Nephron progenitor cell (in vitro differentiated cells): ENCODE measurements at regions not wholly inside any gene's neighbourhood (a gene's known extent, or its start where the extent isn't known, plus 50 kb on each side); places are given as distances from the start of the nearest gene placed in this dataset.

ENCODE experiments used
- DNase-seq: peaks from one replicate; pipeline ENCODE4 v3.0.0; 2021
- H3K27ac Mint-ChIP-seq: 2 replicates; pipeline ENCODE4 v1.8.0; 2021; ENCODE audit warnings: mild to moderate bottlenecking, moderate library complexity, mixed read lengths
- H3K27me3 Mint-ChIP-seq: 2 replicates; pipeline ENCODE4 v1.8.0; 2021; ENCODE audit warnings: mild to moderate bottlenecking, low read depth, mixed read lengths; ENCODE audit not compliant: poor library complexity
- H3K36me3 Mint-ChIP-seq: 2 replicates; pipeline ENCODE4 v1.8.0; 2021; ENCODE audit warnings: low read depth, mixed read lengths
- H3K4me1 Mint-ChIP-seq: 2 replicates; pipeline ENCODE4 v1.8.0; 2021; ENCODE audit warnings: mixed read lengths
- H3K4me3 Mint-ChIP-seq: 2 replicates; pipeline ENCODE4 v1.8.0; 2021; ENCODE audit warnings: mild to moderate bottlenecking, moderate library complexity, mixed read lengths
- H3K9me3 Mint-ChIP-seq: 2 replicates; pipeline ENCODE4 v1.8.0; 2021; ENCODE audit warnings: mild to moderate bottlenecking, moderate library complexity, mixed read lengths
- CTCF ChIP-seq: fragments of 200-600 bp; sonication (generic); IDR thresholded peaks from 2 replicates; pipeline ENCODE4 v1.5.0; 2021; ENCODE audit warnings: antibody characterized with exemption

- H3K27me3 Mint-ChIP-seq, result no peaks in the 10 kb centered on the region
- peaks cover 22% of the 10 kb centered on the region for H3K4me1 Mint-ChIP-seq
- no peak overlapping the region for H3K27ac Mint-ChIP-seq
- no peaks in the 10 kb centered on the region for H3K36me3 Mint-ChIP-seq
- H3K9me3 Mint-ChIP-seq, result no peaks in the 10 kb centered on the region
- no peak for DNase-seq
- TF ChIP-seq CTCF, result no peak
- no peak overlapping the region for H3K4me3 Mint-ChIP-seq
These were observed 456.4 kb downstream of the NFIB start for GRCh38 chr9:13857521-13857920.

- TF ChIP-seq CTCF, result no peak
- no peak for DNase-seq
- Mint-ChIP-seq H3K27me3 (no peaks in the 10 kb centered on the region), H3K4me1 (peaks cover under 1% of the 10 kb centered on the region), H3K36me3 (peaks cover 6% of the 10 kb centered on the region), H3K4me3 (no peak overlapping the region), H3K9me3 (peaks cover 12% of the 10 kb centered on the region), H3K27ac (no peak overlapping the region)
These were observed 466.7 kb downstream of the NFIB start for GRCh38 chr9:13847270-13847669.

- no peak overlapping the region for H3K27ac Mint-ChIP-seq
- no peaks in the 10 kb centered on the region for H3K27me3 Mint-ChIP-seq
- peaks cover 11% of the 10 kb centered on the region for H3K4me1 Mint-ChIP-seq
- H3K9me3 Mint-ChIP-seq, result peaks cover 12% of the 10 kb centered on the region
- no peak for DNase-seq
- H3K36me3 Mint-ChIP-seq, result peaks cover 6% of the 10 kb centered on the region
- no peak for TF ChIP-seq CTCF
- H3K4me3 Mint-ChIP-seq, result no peak overlapping the region
These were observed 468.5 kb downstream of the NFIB start for GRCh38 chr9:13845460-13845859.

- no peak overlapping the region for H3K27ac Mint-ChIP-seq
- H3K9me3 Mint-ChIP-seq, result peaks cover 12% of the 10 kb centered on the region
- peaks cover 6% of the 10 kb centered on the region for H3K36me3 Mint-ChIP-seq
- no peak for DNase-seq
- TF ChIP-seq CTCF, result no peak
- H3K4me3 Mint-ChIP-seq, result no peak overlapping the region
- no peaks in the 10 kb centered on the region for H3K27me3 Mint-ChIP-seq
- peaks cover 11% of the 10 kb centered on the region for H3K4me1 Mint-ChIP-seq
These were observed 472.0 kb downstream of the NFIB start for GRCh38 chr9:13841746-13842462.

GRCh38 chr9:13832446-13832845 is 481.5 kb downstream of the NFIB start:
- Mint-ChIP-seq H3K27ac (no peak overlapping the region), H3K27me3 (peaks cover 6% of the 10 kb centered on the region), H3K4me1 (peaks cover 5% of the 10 kb centered on the region), H3K36me3 (peaks cover 20% of the 10 kb centered on the region), H3K9me3 (peaks cover 32% of the 10 kb centered on the region), H3K4me3 (no peak overlapping the region)
- DNase-seq, result no peak
- TF ChIP-seq CTCF, result no peak

GRCh38 chr9:13823026-13823425 is 490.9 kb downstream of the NFIB start:
- no peak for TF ChIP-seq CTCF
- peaks cover 4% of the 10 kb centered on the region for H3K27me3 Mint-ChIP-seq
- H3K9me3 Mint-ChIP-seq, result peaks cover 19% of the 10 kb centered on the region
- no peak for DNase-seq
- H3K4me3 Mint-ChIP-seq, result no peak overlapping the region
- H3K4me1 Mint-ChIP-seq, result no peaks in the 10 kb centered on the region
- H3K36me3 Mint-ChIP-seq, result peaks cover 9% of the 10 kb centered on the region
- no peak overlapping the region for H3K27ac Mint-ChIP-seq
